SK-N-MC (cell line): ENCODE measurements at regions not wholly inside any gene's neighbourhood (a gene's known extent, or its start where the extent isn't known, plus 50 kb on each side); places are given as distances from the start of the nearest gene placed in this dataset.

ENCODE experiments used
- EZH2 ChIP-seq: fragments of 200-600 bp; sonication (generic); IDR thresholded peaks from one replicate; pipeline ENCODE4 v1.6.1; 2017; ENCODE audit warnings: antibody characterized with exemption
- POLR2AphosphoS5 ChIP-seq: IDR thresholded peaks from 2 replicates; pipeline ENCODE4 v1.6.1; 2012; ENCODE audit warnings: mild to moderate bottlenecking, low read depth, low read length, borderline replicate concordance

- no peak for TF ChIP-seq EZH2
- TF ChIP-seq POLR2AphosphoS5: no peak
Observed at GRCh38 chr2:396903-397302, 109.0 kb upstream of the ALKAL2 start.
